A673 (cell line): ENCODE measurements at regions not wholly inside any gene's neighbourhood (a gene's known extent, or its start where the extent isn't known, plus 50 kb on each side); places are given as distances from the start of the nearest gene placed in this dataset.

ENCODE experiments used
- BruUV-seq: library from RNA; stranded (reverse); fragments of 400-500 nt; replicated peaks from 2 replicates; lab custom pipeline; 2021; lab: Mats Ljungman, UMichigan
- CTCF ChIA-PET: fragments of 300-600 bp; sonication (Branson Sonifier 250); formaldehyde crosslinking; loops from one replicate; lab custom pipeline; 2022; ENCODE audit warnings: antibody characterized with exemption; lab: Charles Lee
- POLR2A ChIA-PET: fragments of 300-600 bp; sonication (Branson Sonifier 250); formaldehyde crosslinking; loops from one replicate; lab custom pipeline; 2022; ENCODE audit warnings: antibody characterized with exemption; ENCODE audit not compliant: low non-redundant PET; lab: Charles Lee
- DNase-seq: peaks from one replicate; pipeline ENCODE4 v3.0.0-alpha.2; 2015; ENCODE audit warnings: low spot score
- H3K27ac ChIP-seq: fragments of 200-600 bp; sonication (generic); 2 replicates; pipeline ENCODE4 v1.5.1; 2016; ENCODE audit warnings: mixed run types, low read depth, mild to moderate bottlenecking, mixed read lengths, antibody characterized with exemption, low read length; ENCODE audit not compliant: poor library complexity, severe bottlenecking
- H3K27me3 ChIP-seq: fragments of 200-600 bp; sonication (generic); replicated peaks from 2 replicates; pipeline ENCODE4 v1.6.1; 2017; ENCODE audit warnings: mixed run types, low read depth, mild to moderate bottlenecking, mixed read lengths, antibody characterized with exemption, low read length; ENCODE audit not compliant: insufficient read depth, poor library complexity
- H3K36me3 ChIP-seq: fragments of 200-600 bp; sonication (generic); 2 replicates; pipeline ENCODE4 v1.6.1; 2016; ENCODE audit warnings: mixed run types, mild to moderate bottlenecking, mixed read lengths, antibody characterized with exemption, low read length; ENCODE audit not compliant: insufficient read depth, poor library complexity, severe bottlenecking
- H3K4me1 ChIP-seq: fragments of 200-600 bp; sonication (generic); 2 replicates; pipeline ENCODE4 v1.6.1; 2017; ENCODE audit warnings: mixed run types, mild to moderate bottlenecking, mixed read lengths, antibody characterized with exemption, low read length; ENCODE audit not compliant: insufficient read depth, poor library complexity, severe bottlenecking
- H3K4me3 ChIP-seq: fragments of 200-600 bp; sonication (generic); 2 replicates; pipeline ENCODE4 v1.5.1; 2016; ENCODE audit warnings: low read depth, mixed run types, mild to moderate bottlenecking, mixed read lengths, low read length; ENCODE audit not compliant: poor library complexity, severe bottlenecking
- H3K9me3 ChIP-seq: fragments of 200-600 bp; sonication (generic); 2 replicates; pipeline ENCODE4 v1.6.1; 2016; ENCODE audit warnings: mixed run types, low read depth, mild to moderate bottlenecking, mixed read lengths, antibody characterized with exemption, low read length; ENCODE audit not compliant: poor library complexity, severe bottlenecking
- CTCF ChIP-seq: fragments of 300-800, 200-600 bp; sonication (generic); conservative IDR thresholded peaks from 2 replicates; pipeline ENCODE4 v1.5.1; 2017; ENCODE audit warnings: low read depth, mild to moderate bottlenecking, antibody characterized with exemption, low read length, moderate library complexity, mixed read lengths
- EZH2 ChIP-seq: fragments of 200-600 bp; sonication (generic); IDR thresholded peaks from 2 replicates; pipeline ENCODE4 v1.6.1; 2017; ENCODE audit warnings: borderline replicate concordance, low read depth, mild to moderate bottlenecking, mixed read lengths, antibody characterized with exemption, low read length; ENCODE audit not compliant: poor library complexity, severe bottlenecking
- intact Hi-C: fragments of 100-400 bp; cut with micrococcal nuclease; formaldehyde crosslinking; loops from one replicate; pipeline ENCODE4 v1.10.0; 2022; ENCODE audit not compliant: unreplicated experiment

- no peaks in the 10 kb centered on the region for H3K4me1 ChIP-seq
- ChIA-PET CTCF (no interaction called here), POLR2A (no interaction called here)
- DNase-seq, result no peak
- H3K9me3 ChIP-seq, result no peaks in the 10 kb centered on the region
- no TSS peak for BruUV-seq
- H3K27ac ChIP-seq, result no peak overlapping the region
- intact Hi-C loops, result no loop called here
- no peak overlapping the region for H3K4me3 ChIP-seq
- no peaks in the 10 kb centered on the region for H3K36me3 ChIP-seq
- TF ChIP-seq CTCF (no peak), EZH2 (no peak)
- no peaks in the 10 kb centered on the region for H3K27me3 ChIP-seq
Observed at GRCh38 chr1:188061881-188062280, 1233.1 kb downstream of the PLA2G4A start.

- no peaks in the 10 kb centered on the region for H3K9me3 ChIP-seq
- no peak overlapping the region for H3K4me3 ChIP-seq
- H3K36me3 ChIP-seq, result no peaks in the 10 kb centered on the region
- ChIA-PET CTCF (no interaction called here), POLR2A (no interaction called here)
- H3K4me1 ChIP-seq, result no peaks in the 10 kb centered on the region
- no peak for DNase-seq
- intact Hi-C loops, result no loop called here
- TF ChIP-seq EZH2 (no peak), CTCF (no peak)
- H3K27me3 ChIP-seq, result no peaks in the 10 kb centered on the region
- BruUV-seq, result no TSS peak
- no peak overlapping the region for H3K27ac ChIP-seq
Observed at GRCh38 chr1:188062456-188062855, 1233.7 kb downstream of the PLA2G4A start.

GRCh38 chr1:188065917-188066316 is 1237.2 kb downstream of the PLA2G4A start:
- intact Hi-C loops, result no loop called here
- no TSS peak for BruUV-seq
- no peak overlapping the region for H3K27ac ChIP-seq
- ChIA-PET CTCF (no interaction called here), POLR2A (no interaction called here)
- no peak for TF ChIP-seq CTCF
- no peak for TF ChIP-seq EZH2
- no peaks in the 10 kb centered on the region for H3K27me3 ChIP-seq
- H3K4me3 ChIP-seq, result no peak overlapping the region
- H3K9me3 ChIP-seq, result peaks cover 11% of the 10 kb centered on the region
- no peaks in the 10 kb centered on the region for H3K36me3 ChIP-seq
- no peak for DNase-seq
- no peaks in the 10 kb centered on the region for H3K4me1 ChIP-seq
